HS-5 (cell line): ENCODE measurements at regions not wholly inside any gene's neighbourhood (a gene's known extent, or its start where the extent isn't known, plus 50 kb on each side); places are given as distances from the start of the nearest gene placed in this dataset.
A peak's percentile ranks its signal among the peaks of the same experiment; 100 is the strongest.

Experiments used
- DNase-seq: peaks from one replicate; pipeline ENCODE4 v3.0.0-alpha.2; 2012; ENCODE audit warnings: low read depth

DNA sequence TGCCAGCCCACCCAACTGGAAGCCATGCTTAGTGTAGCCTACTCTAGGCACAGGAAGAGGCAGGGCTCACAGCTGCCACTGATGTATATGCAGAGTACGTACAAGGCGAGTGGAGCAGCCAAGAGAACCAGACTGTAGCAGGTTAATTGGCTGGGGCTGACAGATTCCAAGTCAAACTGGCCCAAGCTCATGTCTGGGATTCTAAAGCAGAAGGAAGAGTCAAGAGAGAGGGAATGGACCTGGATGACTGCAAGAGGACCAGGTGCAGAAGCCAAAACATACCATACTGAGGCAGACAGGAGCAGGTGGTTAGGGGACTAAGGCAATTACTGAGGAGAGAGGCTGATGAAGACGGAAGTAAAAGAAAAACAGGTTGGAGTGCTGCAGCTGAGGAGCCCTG lies 51.3 kb upstream of the LRRN2 start:
- no peak for DNase-seq

DNA sequence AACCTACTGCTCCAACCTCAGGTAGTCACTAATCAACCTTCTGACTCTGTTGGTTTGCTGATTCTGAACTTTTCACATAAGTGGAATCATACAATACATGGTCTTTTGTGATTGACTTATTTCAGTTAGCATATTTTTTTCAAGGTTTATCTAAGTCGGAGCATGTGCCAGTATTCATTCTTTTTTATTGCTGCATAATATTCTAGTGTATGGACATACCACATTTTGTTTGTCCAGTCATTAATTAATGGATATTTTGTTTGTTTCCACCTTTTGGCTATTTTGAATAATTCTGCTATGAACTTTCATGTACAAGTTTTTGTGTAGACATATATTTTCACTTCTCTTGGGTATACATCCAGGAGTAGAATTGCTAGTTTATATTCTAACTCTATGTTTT lies 53.0 kb upstream of the LRRN2 start:
- no peak for DNase-seq

DNA sequence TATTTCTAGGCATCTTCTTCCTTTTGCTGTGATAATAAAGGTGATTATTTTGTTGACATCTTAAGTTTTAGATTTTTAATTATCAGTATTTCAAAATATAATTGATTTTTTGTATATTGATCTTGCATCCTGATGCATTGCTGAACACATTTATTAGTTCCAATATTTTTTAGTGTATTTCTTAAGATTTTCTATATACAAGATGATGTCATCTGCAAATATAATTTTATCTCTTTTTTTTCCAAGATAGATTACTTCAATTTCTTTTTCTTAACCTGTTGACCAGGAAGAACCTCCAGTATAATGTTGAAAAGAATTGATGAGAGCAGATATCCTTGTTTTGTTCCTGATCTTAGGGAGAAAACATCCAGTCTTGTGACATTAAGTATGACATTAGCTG lies 54.8 kb upstream of the LRRN2 start:
- no peak for DNase-seq

DNA sequence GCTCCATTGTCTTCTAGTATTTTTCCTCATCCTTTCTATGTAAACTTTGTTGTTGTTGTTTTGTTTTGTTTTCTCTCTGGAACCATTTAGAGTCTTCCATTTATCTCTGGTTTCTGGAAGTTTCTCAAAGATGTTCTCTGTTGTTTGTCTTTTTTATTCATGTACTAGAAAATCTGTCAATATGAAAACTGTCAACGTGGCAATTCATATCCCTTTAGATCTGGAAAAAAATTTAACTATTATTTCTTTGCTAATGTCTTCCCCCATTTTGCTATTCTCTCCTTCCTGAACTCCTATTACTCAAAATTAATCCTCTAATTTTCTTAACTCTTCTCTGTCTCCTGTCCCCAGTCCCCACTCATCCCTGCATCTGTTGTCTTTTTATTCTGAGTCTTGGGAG lies 55.9 kb upstream of the LRRN2 start:
- no peak for DNase-seq

DNA sequence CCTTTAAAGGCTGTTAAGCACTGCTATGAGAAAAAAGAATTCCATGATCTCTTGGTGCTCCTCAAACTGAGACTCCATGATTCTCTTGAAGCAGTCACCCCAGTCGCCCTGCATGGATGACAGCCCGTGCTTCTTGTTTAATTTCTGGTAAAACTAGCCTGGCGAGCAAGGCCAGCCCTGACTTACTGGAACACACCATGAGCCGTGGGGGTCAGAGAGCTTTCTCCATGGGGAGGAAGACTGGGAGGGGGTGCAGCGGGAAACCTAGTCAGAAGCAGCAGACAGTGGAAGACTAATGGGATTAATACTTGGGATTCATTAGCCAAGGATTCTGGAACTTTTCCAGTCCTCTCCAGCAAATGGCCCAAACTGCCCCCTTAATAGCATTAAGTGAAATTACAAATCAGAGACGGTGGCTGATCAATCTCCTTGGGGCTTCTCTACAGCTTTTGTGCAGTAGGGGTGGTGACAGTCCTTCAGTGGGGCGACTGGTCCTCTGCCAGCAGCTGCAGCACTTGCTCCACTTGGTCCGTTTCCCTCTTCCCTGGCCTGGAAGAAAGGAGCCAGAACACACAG lies 57.2 kb upstream of the LRRN2 start:
- no peak for DNase-seq

DNA sequence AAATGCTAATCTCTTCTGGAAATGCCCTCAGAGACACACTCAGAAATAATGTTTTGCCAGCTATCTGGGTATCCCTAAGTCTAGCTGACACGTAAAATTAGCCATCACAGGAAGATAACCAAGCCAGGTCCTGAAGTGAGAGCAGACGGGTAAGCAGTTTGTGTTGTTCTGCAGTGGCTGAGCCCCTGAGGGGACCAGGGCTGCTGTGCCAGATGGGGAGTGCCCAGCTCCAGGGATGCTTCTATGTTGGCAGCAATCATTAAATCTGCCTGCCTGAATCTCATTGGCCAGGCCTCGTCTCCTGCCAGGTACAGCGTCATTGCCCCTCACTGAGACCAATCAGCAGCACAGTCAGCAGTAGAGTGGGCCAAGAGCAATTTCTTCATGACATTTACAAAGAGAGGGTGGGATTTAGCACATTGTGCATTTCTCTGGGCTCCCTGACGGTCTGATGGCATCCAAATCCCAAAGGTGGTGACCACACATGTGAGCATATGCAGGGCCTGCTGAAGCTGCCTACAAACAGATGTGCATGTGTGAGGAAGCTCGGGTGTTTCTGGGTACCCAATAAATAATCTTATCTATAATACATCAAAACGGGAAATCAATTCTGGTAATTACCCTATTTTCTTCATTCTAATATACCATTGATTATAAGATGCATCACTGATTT lies 58.7 kb upstream of the LRRN2 start:
- no peak for DNase-seq

DNA sequence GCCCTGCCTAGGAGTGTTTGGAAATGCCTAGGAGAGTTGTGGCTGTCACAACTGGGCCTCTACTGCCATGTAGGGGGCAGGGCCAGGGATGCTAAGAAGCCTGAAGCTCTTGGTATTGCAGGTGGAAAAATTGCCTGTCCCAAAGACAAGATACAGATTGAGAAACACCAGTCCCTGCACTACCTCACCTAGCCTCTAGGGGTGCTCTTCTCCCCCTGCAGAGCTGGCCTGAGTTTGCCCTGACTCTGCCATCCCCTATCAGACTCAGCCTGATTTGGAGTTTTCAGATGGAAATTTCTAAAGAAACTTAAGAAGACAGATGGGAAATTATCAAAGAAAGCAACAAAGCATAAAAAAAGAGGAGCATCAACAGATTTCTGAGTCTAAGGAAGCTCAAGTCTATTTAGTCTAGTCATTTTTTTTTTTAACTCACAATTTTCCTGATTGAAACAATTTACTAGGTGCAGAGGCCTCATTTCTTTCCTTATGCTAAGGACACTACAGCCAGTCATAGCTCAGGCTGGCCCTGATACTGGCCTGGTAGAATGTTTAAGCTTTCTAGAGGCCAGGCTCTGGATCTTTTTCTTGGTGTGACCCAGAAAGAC lies 61.4 kb upstream of the LRRN2 start:
- no peak for DNase-seq

DNA sequence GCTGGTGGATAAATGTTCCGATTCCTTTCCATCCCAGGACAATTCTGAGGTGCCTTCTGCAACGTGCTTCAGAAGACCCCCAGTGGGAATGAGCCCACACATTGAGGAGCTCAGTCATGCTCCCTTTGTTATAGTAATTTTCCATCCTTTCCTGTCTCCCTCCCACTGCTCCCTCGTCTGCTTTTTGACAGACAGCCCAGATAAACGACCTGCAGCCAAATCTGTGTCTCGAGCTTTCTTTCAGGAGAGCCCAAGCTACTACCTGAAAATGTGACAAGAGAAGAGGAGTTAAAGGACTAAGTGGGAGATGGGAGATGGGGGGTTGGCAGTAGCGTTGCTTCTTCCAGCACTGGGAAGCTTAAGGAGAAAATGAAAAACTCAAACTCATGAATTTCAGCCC lies 65.9 kb upstream of the LRRN2 start:
- no peak for DNase-seq

DNA sequence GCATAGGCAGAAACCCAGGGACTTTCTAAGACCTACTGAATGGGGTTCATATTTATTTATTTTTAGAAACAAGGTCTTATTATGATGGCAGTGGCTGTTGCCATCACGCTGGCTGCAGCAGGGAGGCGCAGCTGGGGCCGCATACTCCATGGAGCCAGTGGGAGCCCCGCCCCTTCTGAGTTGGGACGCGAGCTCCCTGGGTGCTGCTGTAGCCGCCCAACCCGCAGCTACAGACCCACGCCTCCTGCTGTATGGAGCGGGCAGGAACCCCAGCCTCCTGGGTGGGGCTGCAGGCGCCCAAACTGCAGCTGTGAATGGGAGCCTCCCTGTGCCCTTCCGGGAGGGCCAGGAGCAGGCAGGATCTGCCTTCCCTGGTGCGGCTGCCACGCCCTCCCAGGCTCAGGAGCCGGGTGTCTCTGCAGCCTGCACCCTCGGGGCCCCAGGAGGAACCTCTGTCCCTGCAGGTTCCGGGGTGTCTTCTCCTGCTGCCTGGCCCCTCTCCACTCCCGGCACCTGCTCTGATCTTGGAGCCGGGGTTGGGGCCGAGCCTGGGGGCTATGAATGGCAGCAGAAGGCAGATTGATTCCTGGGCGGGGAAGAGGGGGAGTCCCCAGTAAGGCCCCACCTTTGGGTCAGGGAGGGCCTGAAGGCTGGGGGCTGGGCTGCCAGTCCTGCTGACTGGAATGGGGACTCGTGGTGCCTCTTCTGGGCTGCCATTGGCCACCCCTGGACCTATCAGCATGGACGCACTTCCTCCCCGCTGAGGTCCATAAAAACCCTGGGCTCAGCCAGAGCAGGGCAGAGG lies 66.5 kb upstream of the LRRN2 start:
- no peak for DNase-seq

DNA sequence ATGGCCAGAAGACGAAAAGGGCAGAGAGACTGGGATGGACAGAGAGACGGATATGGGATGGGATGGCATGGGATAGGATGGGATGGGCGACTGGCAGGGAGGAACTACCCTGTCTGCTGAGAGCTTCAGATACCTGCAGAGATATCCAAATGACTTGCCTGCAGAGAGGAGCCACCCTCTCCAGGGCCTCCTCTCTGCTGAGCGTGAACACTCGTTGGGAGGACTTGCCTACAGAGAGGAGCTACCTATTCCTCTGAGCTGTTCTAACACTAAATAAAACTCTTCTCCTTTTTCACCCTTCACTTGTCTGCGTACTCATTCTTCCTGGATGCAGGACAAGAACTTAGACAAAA lies 67.1 kb upstream of the LRRN2 start:
- no peak for DNase-seq

DNA sequence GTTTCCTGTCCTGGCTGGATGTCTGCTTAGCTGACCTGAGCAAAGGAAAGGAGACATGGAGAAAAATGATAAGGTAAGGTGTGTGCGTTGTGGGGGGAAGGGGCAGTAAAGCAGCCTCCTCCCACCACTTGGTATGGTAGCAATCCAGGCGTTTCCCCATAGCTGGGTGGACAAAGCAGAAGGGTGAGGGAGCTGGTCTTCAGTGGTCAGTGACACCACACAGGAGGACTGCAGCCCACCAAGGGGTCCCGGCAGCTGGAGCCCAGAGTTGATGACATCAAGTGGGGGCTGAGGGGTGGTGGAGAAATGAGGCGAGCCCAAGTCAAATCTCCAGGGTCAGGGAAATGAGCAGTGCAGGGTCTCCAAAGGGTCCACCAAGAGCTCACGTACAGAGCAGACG lies 69.3 kb upstream of the LRRN2 start:
- no peak for DNase-seq

DNA sequence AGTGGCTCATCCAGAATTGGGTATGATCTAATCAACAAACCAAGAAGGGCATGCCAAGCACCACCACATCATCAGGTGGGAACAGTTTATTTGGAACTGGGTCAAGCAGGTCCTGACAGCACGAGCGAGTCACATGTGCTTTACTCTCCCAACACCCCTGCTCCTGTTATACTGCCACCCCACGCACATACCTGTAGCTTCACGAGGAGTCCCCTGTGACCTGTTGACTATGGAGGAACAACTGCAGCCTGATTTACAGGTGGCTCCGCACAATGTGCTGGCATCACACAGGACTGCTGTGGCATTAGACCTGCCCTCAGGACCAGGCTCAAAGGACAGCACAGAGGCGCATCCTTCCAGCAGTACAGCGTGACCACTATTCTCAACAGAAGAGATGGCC lies 70.8 kb upstream of the LRRN2 start:
- DNase-seq = no peak

DNA sequence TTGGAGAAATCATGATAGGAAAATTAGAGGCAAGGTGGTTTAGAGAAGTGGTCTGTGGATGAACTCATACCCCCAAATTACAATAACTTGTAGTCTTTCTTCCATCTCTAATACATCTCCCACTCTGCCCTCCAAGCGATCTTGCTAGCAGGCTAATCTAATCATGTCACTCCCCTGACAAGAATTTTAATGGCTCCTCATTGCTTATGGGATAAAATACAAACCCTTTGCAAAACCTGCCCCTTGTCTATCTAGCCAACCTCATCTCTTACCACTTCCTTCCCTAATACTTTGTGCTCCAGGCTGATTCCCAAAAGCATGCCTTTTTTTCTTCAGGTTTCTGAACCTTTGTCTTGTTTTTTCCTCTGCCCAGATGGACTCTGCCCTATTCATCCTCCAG lies 71.3 kb upstream of the LRRN2 start:
- DNase-seq = no peak

DNA sequence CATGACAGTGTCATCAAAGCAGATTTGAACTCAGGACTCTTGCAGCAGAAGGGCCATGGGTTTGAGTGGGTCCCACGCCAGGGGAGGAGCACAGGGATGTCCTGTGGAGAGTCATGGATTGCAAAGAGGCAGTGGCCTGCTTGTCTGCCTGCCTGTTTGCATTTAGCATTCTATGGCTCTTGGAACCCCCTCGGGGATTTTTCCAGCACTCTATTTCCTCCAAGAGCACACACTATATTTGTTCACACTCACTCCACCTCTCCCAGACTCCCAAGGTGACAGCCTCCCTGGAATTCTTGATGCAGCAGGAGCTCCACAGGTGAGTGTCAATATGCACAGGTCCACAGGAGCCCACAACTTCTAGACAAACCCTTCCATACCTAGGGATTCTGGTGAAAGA lies 73.1 kb upstream of the LRRN2 start:
- DNase-seq = no peak

DNA sequence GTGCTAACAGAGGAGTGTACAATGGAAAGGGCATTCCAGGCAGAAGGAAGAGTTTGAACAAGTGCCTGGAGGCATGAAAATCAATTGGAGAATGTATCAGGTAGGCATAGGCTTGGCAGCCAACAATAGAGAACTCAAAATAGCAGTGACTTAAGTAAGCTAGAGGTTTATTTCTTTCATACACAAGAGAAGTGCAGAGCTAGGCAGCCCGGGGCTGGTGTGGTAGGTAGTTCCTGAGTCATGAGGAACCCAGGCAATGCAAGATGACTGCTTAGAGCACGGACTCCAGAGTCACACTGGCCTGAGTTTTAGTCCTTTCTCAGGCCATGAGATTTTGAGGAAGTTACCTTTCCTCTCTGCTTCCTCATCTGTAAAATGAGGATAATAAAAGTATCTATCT lies 74.8 kb upstream of the LRRN2 start:
- DNase-seq = no peak

DNA sequence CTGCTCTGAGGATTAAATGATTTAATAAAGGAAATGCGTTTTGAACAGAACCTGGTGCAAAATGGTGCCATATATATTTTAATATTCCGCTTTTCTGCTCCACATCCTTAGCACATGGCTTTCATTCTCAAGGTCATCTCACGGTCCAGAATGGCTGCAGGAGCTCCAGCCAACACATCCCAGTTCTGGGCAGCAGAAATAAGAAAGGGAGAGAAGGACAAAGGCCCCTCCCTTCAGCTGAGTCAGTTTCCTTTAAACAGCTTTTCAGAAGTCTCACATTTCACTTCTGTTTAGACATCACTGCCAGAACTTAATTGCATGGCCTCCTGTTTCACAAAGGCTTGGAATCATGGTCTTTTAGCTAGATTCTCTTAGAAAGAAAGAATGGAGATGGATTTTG lies 75.2 kb upstream of the LRRN2 start:
- no peak for DNase-seq

DNA sequence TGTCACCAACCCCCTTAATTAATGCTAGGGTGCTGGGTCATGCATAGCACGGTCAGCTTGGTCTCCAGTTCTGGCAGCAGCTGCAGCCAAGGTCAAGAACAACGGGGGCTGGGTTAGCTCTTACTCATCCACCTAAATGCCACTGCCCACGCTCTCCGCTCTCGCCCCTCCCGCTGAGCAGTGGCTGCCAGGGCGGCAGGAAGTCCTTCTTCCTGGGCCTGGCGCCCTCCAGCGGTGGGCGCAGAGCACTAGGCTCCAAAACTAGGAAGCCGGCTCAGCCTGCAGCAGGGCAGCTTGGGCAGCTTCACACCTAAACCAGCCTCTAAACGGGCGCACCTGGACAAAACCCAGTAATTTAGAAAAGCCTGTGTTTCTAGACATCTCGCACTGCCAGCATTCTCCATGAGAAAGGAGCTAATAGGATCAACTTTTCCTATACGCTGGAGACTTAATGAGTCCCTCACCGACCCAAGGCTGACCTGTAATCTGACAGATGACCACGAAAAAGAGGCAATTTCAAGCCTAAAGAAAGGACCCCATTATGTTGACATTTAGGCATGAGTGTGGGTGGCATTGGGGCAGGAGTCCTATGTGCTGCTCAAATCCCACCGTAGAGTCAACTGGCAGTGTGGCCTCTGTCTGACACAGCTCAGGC lies 78.4 kb upstream of the LRRN2 start:
- peak; percentile 14 for DNase-seq

DNA sequence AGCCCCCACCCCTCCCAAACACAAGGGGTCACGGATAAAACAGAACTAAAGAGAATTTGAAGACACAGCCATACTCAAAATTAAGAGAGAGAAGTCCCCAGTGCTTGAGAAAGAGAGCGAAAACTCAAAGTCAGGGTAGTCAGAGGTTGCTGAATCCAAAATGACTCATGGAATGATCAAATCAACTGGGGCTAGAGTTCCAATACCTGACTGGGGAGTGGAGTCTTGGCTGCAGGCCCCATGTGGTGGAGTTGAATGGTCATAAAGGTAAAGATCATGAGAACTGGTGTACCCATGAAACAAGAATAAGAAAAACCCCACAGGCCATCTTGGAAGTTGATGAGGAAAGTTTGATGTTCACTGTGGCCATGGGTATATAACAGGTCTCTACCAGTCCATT lies 84.5 kb upstream of the LRRN2 start:
- no peak for DNase-seq

DNA sequence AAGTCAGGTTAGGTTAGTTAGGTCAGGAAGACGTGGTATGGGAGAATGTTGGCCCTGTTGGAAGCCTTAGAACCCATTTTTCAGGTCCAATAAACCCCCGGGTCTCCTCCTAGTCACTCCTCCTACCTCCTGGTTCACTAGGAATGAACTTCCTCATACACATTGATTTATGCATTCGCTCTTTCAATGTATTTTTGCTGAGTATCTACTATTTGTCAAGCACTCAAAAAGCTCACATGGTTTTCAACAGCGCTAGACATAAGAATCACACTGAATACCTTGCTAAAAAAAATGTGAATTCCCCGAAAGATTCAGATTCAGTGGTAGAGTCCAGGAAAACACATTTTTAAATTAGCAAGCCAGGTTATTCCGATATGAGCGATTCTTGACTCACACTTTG lies 85.8 kb upstream of the LRRN2 start:
- no peak for DNase-seq

DNA sequence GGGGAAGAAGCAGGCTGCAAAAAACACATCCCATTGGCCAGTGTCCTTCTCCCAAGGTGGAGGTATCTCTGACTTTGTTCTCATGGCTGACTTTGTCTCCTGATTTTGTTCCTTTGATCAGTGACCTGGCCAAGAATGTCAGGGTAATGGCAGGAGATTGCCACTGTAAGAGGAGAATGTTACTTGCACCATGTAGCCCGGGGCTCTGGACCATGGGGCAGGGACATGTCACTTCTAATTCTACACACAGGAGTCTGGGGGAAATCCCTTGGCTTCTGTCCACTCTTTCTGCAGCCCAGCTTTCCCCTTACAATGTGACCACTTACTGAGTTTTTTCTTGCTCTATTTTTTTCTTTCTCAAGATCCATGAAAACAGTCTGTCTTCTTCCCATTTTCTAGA lies 87.7 kb upstream of the LRRN2 start:
- DNase-seq = no peak

DNA sequence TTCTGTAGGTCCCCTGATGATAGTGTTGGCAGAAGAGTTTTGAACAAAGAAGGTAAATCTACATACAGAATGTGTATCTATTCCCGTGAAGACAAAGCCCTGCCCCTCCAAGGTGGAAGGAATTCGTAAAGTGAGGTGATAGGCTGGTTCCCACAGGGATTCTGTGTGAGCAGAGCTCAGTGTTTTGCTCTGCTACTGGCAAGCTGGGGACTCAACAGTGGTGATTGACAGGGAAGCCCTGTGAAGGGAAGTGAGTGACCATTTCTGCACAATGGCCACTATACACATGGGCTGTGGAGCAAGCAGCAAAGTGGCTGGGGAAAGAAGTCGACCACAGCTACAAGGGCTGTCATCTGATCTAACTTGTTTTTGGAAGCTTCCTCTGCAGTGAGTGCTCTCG lies 90.0 kb upstream of the LRRN2 start:
- no peak for DNase-seq

DNA sequence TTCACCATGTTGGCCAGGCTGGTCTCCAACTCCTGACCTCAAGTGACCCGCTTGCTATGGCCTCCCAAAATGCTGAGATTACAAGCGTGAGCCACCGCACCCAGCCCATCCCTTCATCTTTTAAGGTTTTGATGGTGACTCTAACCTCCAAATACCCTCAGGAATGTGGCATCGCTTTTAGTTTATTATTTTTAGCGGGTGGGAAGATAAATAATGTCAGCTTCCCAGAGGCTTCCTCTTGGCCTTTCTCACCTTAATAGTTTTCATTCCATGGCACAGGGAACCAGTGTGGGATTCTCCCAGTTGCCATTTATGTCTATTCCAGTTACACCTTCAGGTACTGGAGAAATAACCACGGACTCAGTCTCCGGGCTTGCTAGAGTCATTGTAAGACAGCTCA lies 92.1 kb upstream of the LRRN2 start:
- DNase-seq = no peak

DNA sequence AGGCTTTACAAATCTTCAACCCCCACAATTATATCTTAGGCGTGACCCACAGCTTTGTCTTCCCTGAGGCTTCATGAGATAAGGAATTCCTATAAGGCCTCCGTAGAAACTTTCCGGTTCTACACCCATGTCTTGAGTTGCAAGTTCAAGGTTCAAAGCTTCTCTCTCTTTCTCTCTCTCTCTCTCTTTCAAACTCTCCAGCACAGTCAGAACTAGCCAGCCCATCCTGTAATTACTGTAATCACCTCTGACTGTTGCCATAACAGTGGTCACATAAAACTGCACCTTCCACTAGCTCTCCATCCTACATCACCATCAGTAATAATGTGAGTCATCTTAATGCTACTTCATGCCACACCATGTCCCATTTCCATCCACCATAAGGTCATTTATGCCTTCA lies 90.0 kb upstream of the NFASC start:
- no peak for DNase-seq
